A204.1 (cell line): ENCODE measurements at regions not wholly inside any gene's neighbourhood (a gene's known extent, or its start where the extent isn't known, plus 50 kb on each side); places are given as distances from the start of the nearest gene placed in this dataset.
"Not testable (repeated sequence)": the region's sequence is repeated elsewhere in the genome, so short reads cannot be mapped to it uniquely, and the experiment has no call there.

ENCODE experiments used
- FAIRE-seq: peaks from 2 replicates; lab custom pipeline; 2012; peaks lifted over from hg19 to GRCh38; lab: Jason Lieb, UNC

- no peak for FAIRE-seq
These were observed 123.6 kb upstream of the TNPO1 start for GRCh38 chr5:72692651-72693442.

GRCh38 chr5:72692231-72692637 is 124.2 kb upstream of the TNPO1 start:
- FAIRE-seq: no peak

- no peak for FAIRE-seq
These were observed 124.7 kb upstream of the TNPO1 start for GRCh38 chr5:72691751-72692150.

- FAIRE-seq: no peak
These were observed 127.5 kb upstream of the TNPO1 start for GRCh38 chr5:72688916-72689315.

- FAIRE-seq: no peak
These were observed 129.2 kb upstream of the TNPO1 start for GRCh38 chr5:72687288-72687687.

GRCh38 chr5:72682561-72682960 is 133.9 kb upstream of the TNPO1 start:
- FAIRE-seq: no peak

GRCh38 chr5:72681781-72682180 is 134.7 kb upstream of the TNPO1 start:
- no peak for FAIRE-seq

- no peak for FAIRE-seq
These were observed 139.0 kb upstream of the TNPO1 start for GRCh38 chr5:72677447-72677846.

- not testable (repeated sequence) for FAIRE-seq
These were observed 139.6 kb upstream of the TNPO1 start for GRCh38 chr5:72676831-72677230.

- no peak for FAIRE-seq
These were observed 142.8 kb upstream of the TNPO1 start for GRCh38 chr5:72673623-72674022.

GRCh38 chr5:72673180-72673579 is 143.3 kb upstream of the TNPO1 start:
- no peak for FAIRE-seq

GRCh38 chr5:72667708-72668107 is 148.8 kb upstream of the TNPO1 start:
- no peak for FAIRE-seq

- no peak for FAIRE-seq
These were observed 153.5 kb upstream of the TNPO1 start for GRCh38 chr5:72662936-72663335.

- FAIRE-seq: no peak
These were observed 154.2 kb upstream of the TNPO1 start for GRCh38 chr5:72662305-72662704.

- no peak for FAIRE-seq
These were observed 154.2 kb upstream of the ZNF366 start for GRCh38 chr5:72661405-72661804.

- no peak for FAIRE-seq
These were observed 152.5 kb upstream of the ZNF366 start for GRCh38 chr5:72659726-72660125.

GRCh38 chr5:72658761-72659540 is 151.7 kb upstream of the ZNF366 start:
- FAIRE-seq: no peak

- no peak for FAIRE-seq
These were observed 151.0 kb upstream of the ZNF366 start for GRCh38 chr5:72658161-72658560.

GRCh38 chr5:72656756-72657513 is 149.7 kb upstream of the ZNF366 start:
- FAIRE-seq: no peak

GRCh38 chr5:72656331-72656730 is 149.1 kb upstream of the ZNF366 start:
- FAIRE-seq: no peak

GRCh38 chr5:72654231-72654630 is 147.0 kb upstream of the ZNF366 start:
- no peak for FAIRE-seq

GRCh38 chr5:72653586-72653985 is 146.4 kb upstream of the ZNF366 start:
- no peak for FAIRE-seq

GRCh38 chr5:72651779-72652178 is 144.6 kb upstream of the ZNF366 start:
- no peak for FAIRE-seq
